ENCODE measurements at regions not wholly inside any gene's neighbourhood (a gene's known extent, or its start where the extent isn't known, plus 50 kb on each side); places are given as distances from the start of the nearest gene placed in this dataset.

DNA sequence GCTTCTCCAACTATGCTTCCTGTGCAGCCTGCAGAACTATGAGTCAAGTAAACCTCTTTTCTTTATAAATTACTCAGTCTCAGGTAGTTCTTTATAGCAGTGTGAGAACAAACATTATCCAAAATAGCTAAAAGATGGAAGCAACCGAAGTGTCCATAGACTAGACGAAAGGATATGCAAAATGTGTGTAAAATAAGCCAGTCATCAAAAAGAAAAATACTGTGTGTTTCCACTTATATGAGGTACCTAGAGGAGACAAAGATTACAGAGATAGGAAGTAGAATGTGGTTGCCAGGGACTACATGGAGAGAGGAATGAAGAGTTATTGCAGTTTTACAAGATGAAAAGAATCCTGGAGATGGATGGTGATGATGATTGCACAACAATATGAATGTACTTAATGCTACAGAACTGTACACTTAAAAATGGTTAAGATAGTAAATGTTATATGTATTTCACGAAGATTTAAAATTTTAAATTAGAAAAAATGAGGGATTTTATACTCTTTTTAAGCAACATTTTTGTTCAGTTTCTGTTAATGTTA lies 99.3 kb upstream of the FN1 start:
- TF ChIP-seq, protein P1, sequence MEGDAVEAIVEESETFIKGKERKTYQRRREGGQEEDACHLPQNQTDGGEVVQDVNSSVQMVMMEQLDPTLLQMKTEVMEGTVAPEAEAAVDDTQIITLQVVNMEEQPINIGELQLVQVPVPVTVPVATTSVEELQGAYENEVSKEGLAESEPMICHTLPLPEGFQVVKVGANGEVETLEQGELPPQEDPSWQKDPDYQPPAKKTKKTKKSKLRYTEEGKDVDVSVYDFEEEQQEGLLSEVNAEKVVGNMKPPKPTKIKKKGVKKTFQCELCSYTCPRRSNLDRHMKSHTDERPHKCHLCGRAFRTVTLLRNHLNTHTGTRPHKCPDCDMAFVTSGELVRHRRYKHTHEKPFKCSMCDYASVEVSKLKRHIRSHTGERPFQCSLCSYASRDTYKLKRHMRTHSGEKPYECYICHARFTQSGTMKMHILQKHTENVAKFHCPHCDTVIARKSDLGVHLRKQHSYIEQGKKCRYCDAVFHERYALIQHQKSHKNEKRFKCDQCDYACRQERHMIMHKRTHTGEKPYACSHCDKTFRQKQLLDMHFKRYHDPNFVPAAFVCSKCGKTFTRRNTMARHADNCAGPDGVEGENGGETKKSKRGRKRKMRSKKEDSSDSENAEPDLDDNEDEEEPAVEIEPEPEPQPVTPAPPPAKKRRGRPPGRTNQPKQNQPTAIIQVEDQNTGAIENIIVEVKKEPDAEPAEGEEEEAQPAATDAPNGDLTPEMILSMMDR (IDR thresholded peaks at IDR 0.05; ENCODE audit: low read length): no peak
- no peak for TF ChIP-seq EZH2 (IDR thresholded peaks at IDR 0.05; ENCODE audit: borderline replicate concordance, low read length)
